HepG2 (cell line): ENCODE measurements at regions not wholly inside any gene's neighbourhood (a gene's known extent, or its start where the extent isn't known, plus 50 kb on each side); places are given as distances from the start of the nearest gene placed in this dataset.

Experiments used
- ATAC-seq: fragments of 200-7000 bp; cut with Tn5 transposase; 3 replicates; pipeline ENCODE4 v1.9.1; 2020; ENCODE audit warnings: mild to moderate bottlenecking, moderate library complexity
- BruUV-seq: library from RNA; stranded (reverse); fragments of 400-500 nt; replicated peaks from 2 replicates; lab custom pipeline; 2021; lab: Mats Ljungman, UMichigan
- CTCF ChIA-PET: fragments of 300-600 bp; formaldehyde crosslinking; extraction: SDS; loops from one replicate; lab custom pipeline; 2021; ENCODE audit warnings: low total read pairs, inconsistent platforms, low intra/inter-chr PET ratio; lab: Yijun Ruan, JAX
- POLR2A ChIA-PET: fragments of 350-600 bp; sonication (Branson Sonifier 250); formaldehyde crosslinking; loops from one replicate; lab custom pipeline; 2020; ENCODE audit warnings: antibody characterized with exemption, inconsistent platforms; lab: Yijun Ruan, JAX
- DNase-seq: peaks from one replicate; pipeline ENCODE4 v3.0.0-alpha.2; 2015; ENCODE audit warnings: low spot score
- FAIRE-seq: peaks from 3 replicates; lab custom pipeline; 2011; peaks lifted over from hg19 to GRCh38; lab: Jason Lieb, UNC
- H2AFZ ChIP-seq: one replicate; pipeline ENCODE4 v1.6.1; 2011; ENCODE audit warnings: low read length, inconsistent platforms
- H3K27ac ChIP-seq: fragments of 300-600 bp; 3 replicates; pipeline ENCODE4 v1.8.0; 2011; ENCODE audit warnings: mixed run types, mild to moderate bottlenecking, mixed read lengths, low read length, inconsistent platforms; ENCODE audit not compliant: insufficient read depth; ENCODE audit errors: extremely low read length
- H3K27me3 ChIP-seq, 2 experiments: fragments of 200-600 bp in 1 of 2; 2 replicates in 1 of 2; 3 replicates in 1 of 2; pipeline versions ENCODE4 v1.6.0 to v1.8.0; 2011; ENCODE audit warnings: low read length in 2 of 2, mild to moderate bottlenecking in 2 of 2, moderate library complexity in 2 of 2, inconsistent platforms in 1 of 2; ENCODE audit not compliant: insufficient read depth in 2 of 2, control insufficient read depth in 1 of 2
- H3K36me3 ChIP-seq, 2 experiments: fragments of 200-600 bp in 1 of 2; replicated peaks in 1 of 2; 2 replicates in 1 of 2; 3 replicates in 1 of 2; pipeline versions ENCODE4 v1.5.1 to v1.8.0; 2011; ENCODE audit warnings: low read length in 2 of 2, inconsistent platforms in 1 of 2; ENCODE audit not compliant: insufficient read depth in 2 of 2, control insufficient read depth in 1 of 2
- H3K4me1 ChIP-seq: 2 replicates; pipeline ENCODE4 v1.5.1; 2012; ENCODE audit warnings: low read length, inconsistent platforms; ENCODE audit not compliant: insufficient read depth
- H3K4me2 ChIP-seq: 2 replicates; pipeline ENCODE4 v1.6.0; 2011; ENCODE audit warnings: low read depth, low read length, inconsistent platforms
- H3K4me3 ChIP-seq, 3 experiments: fragments of 200-600 bp in 1 of 3; sonication (generic), shearing (Covaris generic) in 1 of 3; replicated peaks in 1 of 3; 2 replicates each; pipeline ENCODE4 v1.5.1; 2011 to 2016; ENCODE audit warnings: low read length in 3 of 3, inconsistent platforms in 2 of 3, low read depth in 2 of 3, mild to moderate bottlenecking in 2 of 3, control low read depth in 1 of 3, mixed read lengths in 1 of 3; ENCODE audit not compliant: insufficient read depth in 1 of 3
- H3K79me2 ChIP-seq: one replicate; pipeline ENCODE4 v1.6.1; 2011; ENCODE audit warnings: low read length, inconsistent platforms; ENCODE audit not compliant: insufficient read depth
- H3K9ac ChIP-seq: 2 replicates; pipeline ENCODE4 v1.6.0; 2011; ENCODE audit warnings: mild to moderate bottlenecking, low read depth, low read length, inconsistent platforms; ENCODE audit not compliant: insufficient read depth
- H3K9me3 ChIP-seq: 2 replicates; pipeline ENCODE4 v1.5.1; 2012; ENCODE audit warnings: mild to moderate bottlenecking, low read length
- H4K20me1 ChIP-seq: 2 replicates; pipeline ENCODE4 v1.6.0; 2011; ENCODE audit warnings: inconsistent platforms, mild to moderate bottlenecking, low read length, moderate library complexity; ENCODE audit not compliant: insufficient read depth
- NFRKB ChIP-seq: fragments of 450-650 bp; IDR thresholded peaks from 2 replicates; pipeline ENCODE4 v1.6.1; 2017
- POLR2A ChIP-seq, 2 experiments: IDR thresholded peaks; 2 replicates each; pipeline ENCODE4 v1.6.1; 2011; ENCODE audit warnings: low read depth in 2 of 2, low read length in 2 of 2, mild to moderate bottlenecking in 1 of 2, moderate library complexity in 1 of 2; ENCODE audit not compliant: insufficient read depth in 1 of 2
- ZNF136 ChIP-seq: sonication (generic); formaldehyde crosslinking; IDR thresholded peaks from 2 replicates; pipeline ENCODE4 v1.8.1; 2022; ENCODE audit warnings: low read depth, mild to moderate bottlenecking, moderate library complexity, missing genetic modification reagents
- ZNF564 ChIP-seq: sonication (generic); formaldehyde crosslinking; IDR thresholded peaks from 2 replicates; pipeline ENCODE4 v1.8.1; 2023; ENCODE audit warnings: mild to moderate bottlenecking, missing genetic modification reagents
- ZNF589 ChIP-seq: sonication (generic); formaldehyde crosslinking; conservative IDR thresholded peaks from 2 replicates; pipeline ENCODE4 v1.8.0; 2022; ENCODE audit warnings: mild to moderate bottlenecking, moderate library complexity, missing genetic modification reagents
- in situ Hi-C: cut with HindIII; loops from 2 replicates; pipeline ENCODE4 v1.10.0; 2017; ENCODE audit warnings: low pct_unique_long_range_greater_than_20kb; ENCODE audit not compliant: extremely low pct_ligation_motif_present
- intact Hi-C: fragments of 100-400 bp; cut with micrococcal nuclease; formaldehyde crosslinking; loops from one replicate; pipeline ENCODE4 v1.10.0; 2022; ENCODE audit not compliant: unreplicated experiment
- TF ChIP-seq, protein P1 (sequence below), 2 experiments: sonication (generic) in 1 of 2; formaldehyde crosslinking in 1 of 2; IDR thresholded peaks; 2 replicates each; pipeline versions ENCODE4 v1.4.0 to v1.6.1; 2016 to 2020; ENCODE audit warnings: borderline replicate concordance in 1 of 2, low read depth in 1 of 2, mild to moderate bottlenecking in 1 of 2, missing genetic modification reagents in 1 of 2
- TF ChIP-seq, protein P2 (sequence below): sonication (generic); formaldehyde crosslinking; IDR thresholded peaks from 2 replicates; pipeline ENCODE4 v1.8.0; 2022; ENCODE audit warnings: mild to moderate bottlenecking, missing genetic modification reagents; ENCODE audit not compliant: insufficient replicate concordance

DNA sequence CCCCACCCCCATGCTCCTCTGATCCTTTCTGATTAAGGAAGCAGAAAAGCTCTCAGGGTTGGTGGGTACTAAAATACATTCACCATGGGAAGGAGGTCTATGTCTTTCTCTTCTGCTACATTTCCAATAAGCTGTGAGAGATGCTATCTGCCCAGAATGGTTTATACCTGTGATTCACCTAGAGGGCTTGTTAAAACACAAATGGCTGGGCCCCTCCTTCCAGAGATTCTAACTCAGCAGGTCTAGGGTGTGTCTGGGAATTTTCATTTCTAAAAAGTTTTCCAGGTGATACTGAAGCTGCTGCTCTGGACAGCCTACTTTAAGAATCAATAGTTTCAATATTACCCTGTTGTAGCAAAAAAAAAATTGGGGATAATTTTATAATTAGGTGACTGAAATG is 772.2 kb upstream of the ZEB2 start:
- in situ Hi-C loops, result no loop called here
- CTCF ChIA-PET, result no interaction called here
- Histone ChIP-seq H3K27me3 (no peaks in the 10 kb centered on the region), H3K4me3 (no peak overlapping the region), H3K36me3 (no peaks in the 10 kb centered on the region), H3K9me3 (no peaks in the 10 kb centered on the region), H3K4me1 (no peaks in the 10 kb centered on the region), H3K79me2 (no peaks in the 10 kb centered on the region), H2AFZ (no peak overlapping the region), H3K9ac (no peak overlapping the region), H4K20me1 (no peaks in the 10 kb centered on the region), H3K4me2 (no peak overlapping the region), H3K27ac (no peak overlapping the region)
- BruUV-seq, result no TSS peak
- TF ChIP-seq NFRKB (no peak), ZNF589 (CRISPR knock-in tag) (no peak), POLR2A (IDR thresholded peaks at IDR 0.05; ENCODE audit: insufficient read depth in 1 of 2, low read depth in 2 of 2, low read length in 2 of 2) (no peak), ZNF136 (CRISPR knock-in tag) (no peak), ZNF564 (CRISPR knock-in tag) (no peak)
- TF ChIP-seq, protein P1, sequence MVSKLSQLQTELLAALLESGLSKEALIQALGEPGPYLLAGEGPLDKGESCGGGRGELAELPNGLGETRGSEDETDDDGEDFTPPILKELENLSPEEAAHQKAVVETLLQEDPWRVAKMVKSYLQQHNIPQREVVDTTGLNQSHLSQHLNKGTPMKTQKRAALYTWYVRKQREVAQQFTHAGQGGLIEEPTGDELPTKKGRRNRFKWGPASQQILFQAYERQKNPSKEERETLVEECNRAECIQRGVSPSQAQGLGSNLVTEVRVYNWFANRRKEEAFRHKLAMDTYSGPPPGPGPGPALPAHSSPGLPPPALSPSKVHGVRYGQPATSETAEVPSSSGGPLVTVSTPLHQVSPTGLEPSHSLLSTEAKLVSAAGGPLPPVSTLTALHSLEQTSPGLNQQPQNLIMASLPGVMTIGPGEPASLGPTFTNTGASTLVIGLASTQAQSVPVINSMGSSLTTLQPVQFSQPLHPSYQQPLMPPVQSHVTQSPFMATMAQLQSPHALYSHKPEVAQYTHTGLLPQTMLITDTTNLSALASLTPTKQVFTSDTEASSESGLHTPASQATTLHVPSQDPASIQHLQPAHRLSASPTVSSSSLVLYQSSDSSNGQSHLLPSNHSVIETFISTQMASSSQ (IDR thresholded peaks at IDR 0.05; ENCODE audit: low read depth), result no peak
- TF ChIP-seq, protein P1 (CRISPR knock-in tag; IDR thresholded peaks at IDR 0.05; ENCODE audit: borderline replicate concordance), result no peak
- TF ChIP-seq, protein P2, sequence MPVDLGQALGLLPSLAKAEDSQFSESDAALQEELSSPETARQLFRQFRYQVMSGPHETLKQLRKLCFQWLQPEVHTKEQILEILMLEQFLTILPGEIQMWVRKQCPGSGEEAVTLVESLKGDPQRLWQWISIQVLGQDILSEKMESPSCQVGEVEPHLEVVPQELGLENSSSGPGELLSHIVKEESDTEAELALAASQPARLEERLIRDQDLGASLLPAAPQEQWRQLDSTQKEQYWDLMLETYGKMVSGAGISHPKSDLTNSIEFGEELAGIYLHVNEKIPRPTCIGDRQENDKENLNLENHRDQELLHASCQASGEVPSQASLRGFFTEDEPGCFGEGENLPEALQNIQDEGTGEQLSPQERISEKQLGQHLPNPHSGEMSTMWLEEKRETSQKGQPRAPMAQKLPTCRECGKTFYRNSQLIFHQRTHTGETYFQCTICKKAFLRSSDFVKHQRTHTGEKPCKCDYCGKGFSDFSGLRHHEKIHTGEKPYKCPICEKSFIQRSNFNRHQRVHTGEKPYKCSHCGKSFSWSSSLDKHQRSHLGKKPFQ, result no peak
- FAIRE-seq (no peak), ATAC-seq (no peak), DNase-seq (no peak)
- POLR2A ChIA-PET, result no interaction called here
- intact Hi-C loops, result no loop called here
